ENCODE measurements at regions not wholly inside any gene's neighbourhood (a gene's known extent, or its start where the extent isn't known, plus 50 kb on each side); places are given as distances from the start of the nearest gene placed in this dataset.
"Not testable (repeated sequence)": the region's sequence is repeated elsewhere in the genome, so short reads cannot be mapped to it uniquely, and the experiment has no call there.

DNA sequence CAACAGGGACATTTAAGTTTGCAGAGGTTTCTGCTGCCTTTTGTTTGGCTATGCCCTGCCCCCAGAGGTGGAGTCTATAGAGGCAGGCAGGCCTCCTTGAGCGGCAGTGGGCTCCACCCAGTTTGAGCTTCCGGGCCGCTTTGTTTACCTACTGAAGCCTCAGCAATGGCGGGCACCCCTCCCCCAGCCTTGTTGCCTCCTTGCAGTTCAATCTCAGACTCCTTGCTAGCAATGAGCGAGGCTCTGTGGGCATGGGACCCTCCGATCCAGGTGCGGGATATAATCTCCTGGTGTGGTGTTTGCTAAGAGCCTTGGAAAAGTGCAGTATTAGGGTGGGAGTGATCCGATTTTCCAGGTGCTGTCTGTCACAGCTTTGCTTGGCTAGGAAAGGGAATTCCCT is 831.7 kb downstream of the RAPGEF2 start:
- TF ChIP-seq CTCF (conservative IDR thresholded peaks at IDR 0.05; ENCODE audit: low read depth, low read length); EZH2 (IDR thresholded peaks at IDR 0.05; ENCODE audit: borderline replicate concordance, low read depth, low read length, poor library complexity, severe bottlenecking): not testable (repeated sequence)

Measured in A673 (cell line).